ENCODE measurements at regions not wholly inside any gene's neighbourhood (a gene's known extent, or its start where the extent isn't known, plus 50 kb on each side); places are given as distances from the start of the nearest gene placed in this dataset.

DNA sequence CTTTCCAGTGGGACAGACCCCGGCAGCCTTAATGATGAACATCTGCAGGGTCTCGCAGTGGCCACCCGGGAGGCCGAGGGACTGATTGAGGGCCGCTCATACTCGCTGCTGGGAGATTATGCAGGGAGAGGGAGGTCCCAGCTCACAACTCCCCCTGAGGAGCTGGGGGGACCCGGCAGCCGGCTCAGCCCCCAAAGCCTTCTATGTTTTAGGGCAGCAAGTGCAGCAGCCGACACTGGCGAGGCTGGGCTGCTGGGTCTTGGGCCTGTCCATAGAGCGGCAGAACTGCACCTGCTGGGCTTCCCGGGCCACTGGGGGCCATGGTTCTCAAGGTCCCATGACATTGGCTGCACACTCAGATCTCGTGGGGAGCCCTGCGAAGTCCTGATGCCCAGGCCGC lies 110.7 kb downstream of the RFLNA start:
- TF ChIP-seq, protein P1, sequence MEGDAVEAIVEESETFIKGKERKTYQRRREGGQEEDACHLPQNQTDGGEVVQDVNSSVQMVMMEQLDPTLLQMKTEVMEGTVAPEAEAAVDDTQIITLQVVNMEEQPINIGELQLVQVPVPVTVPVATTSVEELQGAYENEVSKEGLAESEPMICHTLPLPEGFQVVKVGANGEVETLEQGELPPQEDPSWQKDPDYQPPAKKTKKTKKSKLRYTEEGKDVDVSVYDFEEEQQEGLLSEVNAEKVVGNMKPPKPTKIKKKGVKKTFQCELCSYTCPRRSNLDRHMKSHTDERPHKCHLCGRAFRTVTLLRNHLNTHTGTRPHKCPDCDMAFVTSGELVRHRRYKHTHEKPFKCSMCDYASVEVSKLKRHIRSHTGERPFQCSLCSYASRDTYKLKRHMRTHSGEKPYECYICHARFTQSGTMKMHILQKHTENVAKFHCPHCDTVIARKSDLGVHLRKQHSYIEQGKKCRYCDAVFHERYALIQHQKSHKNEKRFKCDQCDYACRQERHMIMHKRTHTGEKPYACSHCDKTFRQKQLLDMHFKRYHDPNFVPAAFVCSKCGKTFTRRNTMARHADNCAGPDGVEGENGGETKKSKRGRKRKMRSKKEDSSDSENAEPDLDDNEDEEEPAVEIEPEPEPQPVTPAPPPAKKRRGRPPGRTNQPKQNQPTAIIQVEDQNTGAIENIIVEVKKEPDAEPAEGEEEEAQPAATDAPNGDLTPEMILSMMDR (IDR thresholded peaks at IDR 0.05): no peak
- no peak for TF ChIP-seq POLR2A (IDR thresholded peaks at IDR 0.05)
